ENCODE measurements at regions not wholly inside any gene's neighbourhood (a gene's known extent, or its start where the extent isn't known, plus 50 kb on each side); places are given as distances from the start of the nearest gene placed in this dataset.
"Not testable (repeated sequence)": the region's sequence is repeated elsewhere in the genome, so short reads cannot be mapped to it uniquely, and the experiment has no call there.

DNA sequence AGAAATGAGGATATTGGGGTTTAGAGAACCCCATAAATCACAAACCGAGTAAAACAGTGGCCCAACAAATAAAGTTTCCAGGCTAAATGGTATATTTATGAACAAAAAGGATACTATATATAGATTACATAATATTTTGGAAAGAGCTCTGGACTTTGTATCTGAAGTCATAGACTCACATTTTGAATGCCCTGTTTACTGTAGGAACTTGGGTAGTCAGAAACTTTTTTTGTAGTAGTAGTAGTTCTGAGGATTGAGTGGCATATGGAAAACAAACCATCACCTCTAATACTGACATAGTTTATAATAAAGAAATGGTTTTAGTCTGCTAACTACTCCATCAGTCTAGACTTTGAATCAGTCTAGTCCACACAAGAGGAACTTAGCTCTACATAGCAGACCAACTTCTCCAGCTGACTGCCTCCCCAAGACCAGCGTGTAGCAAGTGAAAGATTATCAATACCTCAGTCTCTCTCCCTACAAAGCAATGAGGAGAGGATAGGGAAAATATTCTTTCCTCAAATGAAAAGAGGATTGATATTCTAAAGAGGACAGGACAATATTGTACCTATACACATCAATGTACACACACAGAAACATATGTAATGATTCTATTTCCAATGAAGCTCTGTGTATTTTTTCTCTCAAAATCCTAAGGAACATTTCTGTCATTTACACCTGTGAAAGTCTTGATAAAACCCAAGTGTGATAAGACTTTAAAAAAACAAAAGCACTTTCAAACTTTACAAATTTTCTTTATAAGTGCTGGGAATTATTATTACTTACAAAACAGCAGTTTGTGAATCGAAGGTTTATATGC is 184.9 kb upstream of the MAP2 start:
- in situ Hi-C loops (cut with MboI; ENCODE audit: low pct_unique_long_range_greater_than_20kb, low sequenced_read_pairs, unreplicated experiment): no loop called here
- no peak for DNase-seq (ENCODE audit: low spot score)
- no peak for TF ChIP-seq CTCF (IDR thresholded peaks at IDR 0.05; ENCODE audit: extremely low read depth, insufficient read depth, missing control alignments)

GRCh38 chr2:209239585-209239938 is 184.3 kb upstream of the MAP2 start:
- TF ChIP-seq CTCF (IDR thresholded peaks at IDR 0.05; ENCODE audit: extremely low read depth, insufficient read depth, missing control alignments): no peak
- in situ Hi-C loops (cut with MboI; ENCODE audit: low pct_unique_long_range_greater_than_20kb, low sequenced_read_pairs, unreplicated experiment): no loop called here

DNA sequence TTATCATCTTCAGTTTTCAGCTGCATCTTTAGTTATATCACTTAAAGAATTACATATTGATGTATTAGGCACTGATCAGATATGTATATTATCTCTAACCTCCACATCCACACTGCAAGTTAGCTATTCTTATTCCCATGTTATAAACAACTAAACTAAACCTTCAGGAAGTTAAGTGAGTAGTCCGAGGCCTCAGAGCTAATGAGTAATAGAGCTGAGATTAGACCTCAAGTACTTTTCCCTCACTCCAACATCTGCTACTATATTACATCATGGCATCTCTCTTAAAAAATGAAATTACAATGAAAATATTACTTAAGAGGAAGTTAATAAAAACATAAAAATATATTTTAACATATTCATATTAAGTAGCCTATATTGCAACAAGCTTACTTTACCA is 183.6 kb upstream of the MAP2 start:
- no peak for TF ChIP-seq CTCF (IDR thresholded peaks at IDR 0.05; ENCODE audit: extremely low read depth, insufficient read depth, missing control alignments)
- DNase-seq (ENCODE audit: low spot score): no peak
- in situ Hi-C loops (cut with MboI; ENCODE audit: low pct_unique_long_range_greater_than_20kb, low sequenced_read_pairs, unreplicated experiment): no loop called here

More at GRCh38 chr2:209239585-209239938, 184.3 kb upstream of the MAP2 start:
- no peak for DNase-seq (ENCODE audit: low spot score)

- no peak for TF ChIP-seq CTCF (IDR thresholded peaks at IDR 0.05; ENCODE audit: extremely low read depth, insufficient read depth, missing control alignments)
- no peak for DNase-seq (ENCODE audit: low spot score)
- in situ Hi-C loops (cut with MboI; ENCODE audit: low pct_unique_long_range_greater_than_20kb, low sequenced_read_pairs, unreplicated experiment): no loop called here
Measured at GRCh38 chr2:209253544-209253943, 170.3 kb upstream of the MAP2 start.

DNA sequence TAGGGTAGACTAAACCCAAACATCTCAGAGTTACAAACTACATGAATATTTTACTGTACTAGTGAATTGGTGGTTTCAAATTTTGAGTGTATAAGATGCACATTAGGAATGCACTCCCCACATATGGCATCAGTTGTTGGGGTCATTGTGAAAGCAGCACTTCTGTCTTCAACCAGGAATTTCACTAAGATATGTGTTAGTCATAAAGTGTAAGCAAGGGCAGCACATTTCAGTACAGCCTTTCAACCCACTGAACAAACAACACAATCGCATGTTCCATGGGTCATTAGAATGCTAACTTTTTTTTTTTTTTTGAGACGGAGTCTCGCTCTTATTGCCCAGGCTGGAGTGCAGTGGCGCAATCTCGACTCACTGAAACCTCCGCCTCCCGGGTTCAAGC is 164.1 kb upstream of the MAP2 start:
- in situ Hi-C loops (cut with MboI; ENCODE audit: low pct_unique_long_range_greater_than_20kb, low sequenced_read_pairs, unreplicated experiment): no loop called here
- TF ChIP-seq CTCF (IDR thresholded peaks at IDR 0.05; ENCODE audit: extremely low read depth, insufficient read depth, missing control alignments): no peak
- DNase-seq (ENCODE audit: low spot score): no peak

DNA sequence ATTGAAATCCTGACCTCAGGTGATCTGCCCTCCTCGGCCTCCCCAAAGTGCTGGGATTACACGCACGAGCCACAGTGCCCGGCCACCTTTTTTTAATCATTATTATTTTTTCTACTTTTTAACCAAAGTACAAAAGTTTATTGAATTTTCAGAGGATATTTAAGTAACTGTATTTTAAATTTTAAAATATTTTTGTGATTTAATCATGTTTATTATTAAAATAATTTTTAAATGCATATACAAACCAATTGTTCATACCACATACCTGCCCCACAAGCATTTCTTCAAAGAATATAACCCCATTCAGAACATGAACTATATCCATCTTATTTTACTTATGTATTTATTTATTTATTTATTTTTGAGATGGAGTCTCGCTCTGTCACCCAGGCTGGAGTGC is 163.6 kb upstream of the MAP2 start:
- in situ Hi-C loops (cut with MboI; ENCODE audit: low pct_unique_long_range_greater_than_20kb, low sequenced_read_pairs, unreplicated experiment): no loop called here
- no peak for TF ChIP-seq CTCF (IDR thresholded peaks at IDR 0.05; ENCODE audit: extremely low read depth, insufficient read depth, missing control alignments)
- DNase-seq (ENCODE audit: low spot score): no peak

- in situ Hi-C loops (cut with MboI; ENCODE audit: low pct_unique_long_range_greater_than_20kb, low sequenced_read_pairs, unreplicated experiment): not testable (repeated sequence)
Measured at GRCh38 chr2:209261366-209262053, 162.3 kb upstream of the MAP2 start.

More at GRCh38 chr2:209261366-209262053, 162.3 kb upstream of the MAP2 start:
- DNase-seq (ENCODE audit: low spot score): not testable (repeated sequence)

Measured in GM13977 (cell line).